HCT116 (cell line): ENCODE measurements at regions not wholly inside any gene's neighbourhood (a gene's known extent, or its start where the extent isn't known, plus 50 kb on each side); places are given as distances from the start of the nearest gene placed in this dataset.

Source experiments
- ATAC-seq: fragments of 200-7000 bp; cut with Tn5 transposase; 2 replicates; pipeline ENCODE4 v1.9.1; 2020; ENCODE audit warnings: mild to moderate bottlenecking, moderate library complexity
- BruUV-seq: library from RNA; stranded (reverse); fragments of 400-500 nt; replicated peaks from 2 replicates; lab custom pipeline; 2021; lab: Mats Ljungman, UMichigan
- CTCF ChIA-PET: fragments of 300-600 bp; sonication (Branson Sonifier 250); formaldehyde crosslinking; loops from one replicate; lab custom pipeline; 2021; ENCODE audit warnings: antibody characterized with exemption; lab: Charles Lee
- POLR2A ChIA-PET: fragments of 300-600, 350-600 bp; sonication (Branson Sonifier 250); formaldehyde crosslinking; loops from one replicate; lab custom pipeline; 2021; ENCODE audit warnings: antibody characterized with exemption; lab: Charles Lee
- RAD21 ChIA-PET, 2 experiments: fragments of 300-600 bp; sonication (Branson Sonifier 250); formaldehyde crosslinking; loops; one replicate each; lab custom pipeline; 2023; ENCODE audit warnings: low total read pairs in 2 of 2; ENCODE audit not compliant: uncharacterized antibody in 2 of 2, unreplicated experiment in 2 of 2, low non-redundant PET in 1 of 2; lab: Charles Lee
- DNase-seq: peaks from one replicate; pipeline ENCODE4 v3.0.0-alpha.2; 2010; ENCODE audit warnings: low read depth, low spot score
- H2AFZ ChIP-seq: fragments of 200-600 bp; shearing (Covaris generic), sonication (generic); 2 replicates; pipeline ENCODE4 v1.6.1; 2017; ENCODE audit warnings: low read depth, mixed run types, mixed read lengths, antibody characterized with exemption, low read length; ENCODE audit not compliant: poor library complexity, severe bottlenecking
- H3K27ac ChIP-seq: 2 replicates; pipeline ENCODE4 v1.5.1; 2012; ENCODE audit warnings: low read depth, low read length
- H3K27me3 ChIP-seq: fragments of 200-600 bp; sonication (generic); 2 replicates; pipeline ENCODE4 v1.6.1; 2016; ENCODE audit warnings: mixed run types, low read length, mixed read lengths; ENCODE audit not compliant: insufficient read depth
- H3K36me3 ChIP-seq, 2 experiments: fragments of 200-500 bp in 1 of 2; fragments of 200-600 bp in 1 of 2; sonication (Bioruptor generic) in 1 of 2; sonication (generic) in 1 of 2; 2 replicates each; pipeline versions ENCODE4 v1.5.1 to v1.6.1; 2014 to 2016; ENCODE audit warnings: low read length in 2 of 2, inconsistent platforms in 1 of 2, mixed read lengths in 1 of 2, mixed run types in 1 of 2; ENCODE audit not compliant: insufficient read depth in 2 of 2, control insufficient read depth in 1 of 2
- H3K4me1 ChIP-seq, 2 experiments: fragments of 200-600 bp in 1 of 2; sonication (generic) in 1 of 2; 2 replicates each; pipeline versions ENCODE4 v1.5.1 to v1.6.1; 2012 to 2017; ENCODE audit warnings: low read length in 2 of 2, inconsistent platforms in 1 of 2, mild to moderate bottlenecking in 1 of 2, mixed read lengths in 1 of 2, mixed run types in 1 of 2, moderate library complexity in 1 of 2; ENCODE audit not compliant: insufficient read depth in 2 of 2, control insufficient read depth in 1 of 2
- H3K4me2 ChIP-seq: fragments of 200-600 bp; sonication (generic); 2 replicates; pipeline ENCODE4 v1.6.1; 2017; ENCODE audit warnings: mixed run types, low read length, mixed read lengths
- H3K4me3 ChIP-seq, 2 experiments: fragments of 200-600 bp in 1 of 2; sonication (generic) in 1 of 2; replicated peaks in 1 of 2; 2 replicates each; pipeline ENCODE4 v1.5.1; 2011 to 2016; ENCODE audit warnings: low read length in 2 of 2, control low read depth in 1 of 2, low read depth in 1 of 2, mild to moderate bottlenecking in 1 of 2, mixed read lengths in 1 of 2, mixed run types in 1 of 2
- H3K79me2 ChIP-seq: fragments of 200-600 bp; sonication (generic); 2 replicates; pipeline ENCODE4 v1.6.1; 2017; ENCODE audit warnings: mild to moderate bottlenecking, mixed run types, low read length, moderate library complexity, mixed read lengths; ENCODE audit not compliant: insufficient read depth
- H3K9ac ChIP-seq: fragments of 200-600 bp; sonication (generic); 2 replicates; pipeline ENCODE4 v1.6.1; 2016; ENCODE audit warnings: low read length, mixed read lengths
- H3K9me2 ChIP-seq: fragments of 200-600 bp; sonication (generic), shearing (Covaris generic); 2 replicates; pipeline ENCODE4 v1.6.1; 2017; ENCODE audit warnings: mixed run types, mild to moderate bottlenecking, moderate library complexity; ENCODE audit not compliant: insufficient read depth
- H3K9me3 ChIP-seq, 2 experiments: fragments of 200-500 bp in 1 of 2; fragments of 200-600 bp in 1 of 2; sonication (Bioruptor generic) in 1 of 2; sonication (generic) in 1 of 2; 2 replicates each; pipeline ENCODE4 v1.6.1; 2014 to 2017; ENCODE audit warnings: low read length in 2 of 2, mixed read lengths in 2 of 2, inconsistent platforms in 1 of 2, low read depth in 1 of 2, mild to moderate bottlenecking in 1 of 2, mixed run types in 1 of 2, moderate library complexity in 1 of 2; ENCODE audit not compliant: control insufficient read depth in 1 of 2, insufficient read depth in 1 of 2
- H4K20me1 ChIP-seq: fragments of 200-600 bp; sonication (generic), shearing (Covaris generic); 2 replicates; pipeline ENCODE4 v1.6.1; 2017; ENCODE audit warnings: mixed run types, mild to moderate bottlenecking, moderate library complexity; ENCODE audit not compliant: insufficient read depth
- EZH2phosphoT487 ChIP-seq: fragments of 200-600 bp; IDR thresholded peaks from 2 replicates; pipeline ENCODE4 v1.6.1; 2018; ENCODE audit warnings: antibody characterized with exemption, borderline replicate concordance
- SP1 ChIP-seq: IDR thresholded peaks from 2 replicates; pipeline ENCODE4 v1.6.1; 2012; ENCODE audit warnings: low read depth
- intact Hi-C: fragments of 100-400 bp; cut with micrococcal nuclease; formaldehyde crosslinking; loops from 2 replicates; pipeline ENCODE4 v1.10.0; 2022
- TF ChIP-seq, protein P1 (sequence below): IDR thresholded peaks from 2 replicates; pipeline ENCODE4 v1.6.1; 2011; ENCODE audit warnings: mild to moderate bottlenecking, low read length, moderate library complexity; ENCODE audit not compliant: insufficient replicate concordance; ENCODE audit errors: extremely low read depth
- TF ChIP-seq, protein P2 (sequence below), 3 experiments: fragments of 200-600 bp in 1 of 3; sonication (generic) in 1 of 3; IDR thresholded peaks in 2 of 3; conservative IDR thresholded peaks in 1 of 3; 2 replicates each; pipeline ENCODE4 v1.5.1; 2012 to 2017; ENCODE audit warnings: low read depth in 2 of 3, low read length in 2 of 3, antibody characterized with exemption in 1 of 3, borderline replicate concordance in 1 of 3, control low read depth in 1 of 3, mild to moderate bottlenecking in 1 of 3, mixed read lengths in 1 of 3, mixed run types in 1 of 3, moderate library complexity in 1 of 3; ENCODE audit not compliant: insufficient read depth in 1 of 3

DNA sequence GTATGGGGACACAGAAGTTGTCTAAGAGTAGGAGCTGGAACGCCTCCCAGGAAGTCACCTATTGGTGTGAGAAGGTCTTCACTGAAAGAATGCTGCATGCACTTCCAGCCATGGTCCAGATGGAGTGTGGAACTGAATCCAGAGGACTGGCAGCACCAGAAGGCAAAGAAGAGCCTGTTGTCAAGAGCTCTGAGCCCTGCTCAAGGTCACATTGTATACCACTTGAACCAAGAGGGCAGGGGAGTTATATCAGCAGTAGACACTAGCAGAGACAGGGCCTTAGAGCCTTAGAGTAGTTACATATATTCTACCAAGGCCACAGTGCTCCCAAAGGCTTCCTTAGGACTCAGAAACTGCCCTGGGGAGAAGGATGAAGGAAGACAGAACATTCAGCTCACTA, 130.8 kb upstream of the POC5 start:
- Histone ChIP-seq H3K4me3 (no peak overlapping the region), H3K4me1 (no peaks in the 10 kb centered on the region)

DNA sequence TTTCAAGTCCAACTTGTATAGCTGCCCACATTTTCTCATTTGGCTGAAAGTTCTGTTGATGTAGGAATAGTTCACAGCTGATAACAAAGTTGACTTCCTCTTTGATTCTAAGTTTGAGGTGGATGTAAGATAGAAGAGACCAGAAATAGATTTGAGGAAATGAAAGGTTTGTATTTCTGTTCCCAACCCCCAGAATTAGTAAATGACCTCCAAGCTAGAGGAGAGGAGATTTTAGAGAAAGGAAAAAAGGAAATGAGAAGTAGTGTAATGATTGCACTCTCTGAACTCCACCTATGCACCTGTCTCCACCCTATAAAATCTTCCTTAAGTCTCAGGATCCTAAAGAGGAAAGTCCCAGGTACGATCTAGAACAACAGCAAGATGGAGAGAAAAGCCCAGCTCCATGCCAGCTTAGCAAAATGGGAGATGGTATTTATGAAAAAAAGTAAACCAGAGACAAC, 130.4 kb upstream of the POC5 start:
- no TSS peak for BruUV-seq
- no peak overlapping the region for H3K27ac ChIP-seq
- ATAC-seq = no peak
- H3K4me2 ChIP-seq = no peak overlapping the region
- H3K4me3 ChIP-seq = no peak overlapping the region
- peaks cover 59% of the 10 kb centered on the region for H3K27me3 ChIP-seq
- intact Hi-C loops = no loop called here
- TF ChIP-seq EZH2phosphoT487 = no peak
- TF ChIP-seq, protein P1, sequence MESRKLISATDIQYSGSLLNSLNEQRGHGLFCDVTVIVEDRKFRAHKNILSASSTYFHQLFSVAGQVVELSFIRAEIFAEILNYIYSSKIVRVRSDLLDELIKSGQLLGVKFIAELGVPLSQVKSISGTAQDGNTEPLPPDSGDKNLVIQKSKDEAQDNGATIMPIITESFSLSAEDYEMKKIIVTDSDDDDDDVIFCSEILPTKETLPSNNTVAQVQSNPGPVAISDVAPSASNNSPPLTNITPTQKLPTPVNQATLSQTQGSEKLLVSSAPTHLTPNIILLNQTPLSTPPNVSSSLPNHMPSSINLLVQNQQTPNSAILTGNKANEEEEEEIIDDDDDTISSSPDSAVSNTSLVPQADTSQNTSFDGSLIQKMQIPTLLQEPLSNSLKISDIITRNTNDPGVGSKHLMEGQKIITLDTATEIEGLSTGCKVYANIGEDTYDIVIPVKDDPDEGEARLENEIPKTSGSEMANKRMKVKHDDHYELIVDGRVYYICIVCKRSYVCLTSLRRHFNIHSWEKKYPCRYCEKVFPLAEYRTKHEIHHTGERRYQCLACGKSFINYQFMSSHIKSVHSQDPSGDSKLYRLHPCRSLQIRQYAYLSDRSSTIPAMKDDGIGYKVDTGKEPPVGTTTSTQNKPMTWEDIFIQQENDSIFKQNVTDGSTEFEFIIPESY = no peak
- RAD21 ChIA-PET = no interaction called here
- H4K20me1 ChIP-seq = no peaks in the 10 kb centered on the region
- POLR2A ChIA-PET = no interaction called here
- no peaks in the 10 kb centered on the region for H3K79me2 ChIP-seq
- CTCF ChIA-PET = no interaction called here
- H3K9ac ChIP-seq = no peak overlapping the region
- no peak for DNase-seq
- H3K9me3 ChIP-seq = no peaks in the 10 kb centered on the region
- H2AFZ ChIP-seq = no peak overlapping the region
- no peaks in the 10 kb centered on the region for H3K9me2 ChIP-seq
- H3K4me1 ChIP-seq = no peaks in the 10 kb centered on the region
- no peaks in the 10 kb centered on the region for H3K36me3 ChIP-seq

More for the DNA sequence above, 130.8 kb upstream of the POC5 start:
- no peaks in the 10 kb centered on the region for H3K9me3 ChIP-seq
- ATAC-seq (no peak), DNase-seq (no peak)
- H3K9ac ChIP-seq = no peak overlapping the region
- H3K79me2 ChIP-seq = no peaks in the 10 kb centered on the region
- BruUV-seq = no TSS peak
- intact Hi-C loops = no loop called here
- no peaks in the 10 kb centered on the region for H3K36me3 ChIP-seq
- ChIA-PET CTCF (no interaction called here), POLR2A (no interaction called here), RAD21 (no interaction called here)
- H3K9me2 ChIP-seq = no peaks in the 10 kb centered on the region
- no peaks in the 10 kb centered on the region for H4K20me1 ChIP-seq
- H3K4me2 ChIP-seq = no peak overlapping the region
- H2AFZ ChIP-seq = no peak overlapping the region
- TF ChIP-seq, protein P2, sequence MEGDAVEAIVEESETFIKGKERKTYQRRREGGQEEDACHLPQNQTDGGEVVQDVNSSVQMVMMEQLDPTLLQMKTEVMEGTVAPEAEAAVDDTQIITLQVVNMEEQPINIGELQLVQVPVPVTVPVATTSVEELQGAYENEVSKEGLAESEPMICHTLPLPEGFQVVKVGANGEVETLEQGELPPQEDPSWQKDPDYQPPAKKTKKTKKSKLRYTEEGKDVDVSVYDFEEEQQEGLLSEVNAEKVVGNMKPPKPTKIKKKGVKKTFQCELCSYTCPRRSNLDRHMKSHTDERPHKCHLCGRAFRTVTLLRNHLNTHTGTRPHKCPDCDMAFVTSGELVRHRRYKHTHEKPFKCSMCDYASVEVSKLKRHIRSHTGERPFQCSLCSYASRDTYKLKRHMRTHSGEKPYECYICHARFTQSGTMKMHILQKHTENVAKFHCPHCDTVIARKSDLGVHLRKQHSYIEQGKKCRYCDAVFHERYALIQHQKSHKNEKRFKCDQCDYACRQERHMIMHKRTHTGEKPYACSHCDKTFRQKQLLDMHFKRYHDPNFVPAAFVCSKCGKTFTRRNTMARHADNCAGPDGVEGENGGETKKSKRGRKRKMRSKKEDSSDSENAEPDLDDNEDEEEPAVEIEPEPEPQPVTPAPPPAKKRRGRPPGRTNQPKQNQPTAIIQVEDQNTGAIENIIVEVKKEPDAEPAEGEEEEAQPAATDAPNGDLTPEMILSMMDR (IDR thresholded peaks at IDR 0.05 in 2 of 3, conservative IDR thresholded peaks at IDR 0.05 in 1 of 3; ENCODE audit: borderline replicate concordance in 1 of 3, insufficient read depth in 1 of 3, low read depth in 2 of 3, low read length in 2 of 3) = no peak
- no peak for TF ChIP-seq SP1
- H3K27me3 ChIP-seq = peaks cover 59% of the 10 kb centered on the region
- no peak overlapping the region for H3K27ac ChIP-seq
